NB4 (cell line): ENCODE measurements at regions not wholly inside any gene's neighbourhood (a gene's known extent, or its start where the extent isn't known, plus 50 kb on each side); places are given as distances from the start of the nearest gene placed in this dataset.

ENCODE experiments used
- MYC ChIP-seq: IDR thresholded peaks from 2 replicates; pipeline ENCODE4 v1.6.1; 2011; ENCODE audit warnings: low read depth, low read length
- POLR2A ChIP-seq: IDR thresholded peaks from 2 replicates; pipeline ENCODE4 v1.6.1; 2011; ENCODE audit warnings: mild to moderate bottlenecking; ENCODE audit not compliant: insufficient read length; ENCODE audit errors: extremely low read depth
- TF ChIP-seq, protein P1 (sequence below): IDR thresholded peaks from one replicate; pipeline ENCODE4 v1.5.1; 2012; ENCODE audit warnings: low read depth, low read length
- TF ChIP-seq, protein P2 (sequence below): IDR thresholded peaks from 2 replicates; pipeline ENCODE4 v1.6.1; 2011; ENCODE audit warnings: low read depth, low read length

DNA sequence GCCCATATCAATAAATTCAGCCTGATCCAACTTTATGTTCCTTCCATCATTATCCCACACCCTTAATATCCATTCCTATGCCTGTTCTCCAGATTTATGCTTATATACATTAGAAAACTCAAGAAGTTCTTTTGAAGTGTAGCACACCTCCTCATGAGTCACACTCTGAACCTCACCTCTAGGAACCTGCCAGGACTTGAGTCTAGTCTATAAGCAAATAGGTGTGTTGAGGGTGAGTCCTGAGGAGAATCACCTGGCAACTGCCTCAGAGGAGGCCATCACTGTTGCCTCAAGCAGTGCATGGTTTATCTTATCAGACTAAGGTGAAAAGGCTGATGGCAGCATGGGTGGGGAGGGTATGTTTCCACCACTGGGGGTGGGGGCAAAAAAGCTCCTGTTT, 496.7 kb downstream of the C6orf118 start:
- TF ChIP-seq, protein P1, sequence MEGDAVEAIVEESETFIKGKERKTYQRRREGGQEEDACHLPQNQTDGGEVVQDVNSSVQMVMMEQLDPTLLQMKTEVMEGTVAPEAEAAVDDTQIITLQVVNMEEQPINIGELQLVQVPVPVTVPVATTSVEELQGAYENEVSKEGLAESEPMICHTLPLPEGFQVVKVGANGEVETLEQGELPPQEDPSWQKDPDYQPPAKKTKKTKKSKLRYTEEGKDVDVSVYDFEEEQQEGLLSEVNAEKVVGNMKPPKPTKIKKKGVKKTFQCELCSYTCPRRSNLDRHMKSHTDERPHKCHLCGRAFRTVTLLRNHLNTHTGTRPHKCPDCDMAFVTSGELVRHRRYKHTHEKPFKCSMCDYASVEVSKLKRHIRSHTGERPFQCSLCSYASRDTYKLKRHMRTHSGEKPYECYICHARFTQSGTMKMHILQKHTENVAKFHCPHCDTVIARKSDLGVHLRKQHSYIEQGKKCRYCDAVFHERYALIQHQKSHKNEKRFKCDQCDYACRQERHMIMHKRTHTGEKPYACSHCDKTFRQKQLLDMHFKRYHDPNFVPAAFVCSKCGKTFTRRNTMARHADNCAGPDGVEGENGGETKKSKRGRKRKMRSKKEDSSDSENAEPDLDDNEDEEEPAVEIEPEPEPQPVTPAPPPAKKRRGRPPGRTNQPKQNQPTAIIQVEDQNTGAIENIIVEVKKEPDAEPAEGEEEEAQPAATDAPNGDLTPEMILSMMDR = no peak
- no peak for TF ChIP-seq POLR2A
- TF ChIP-seq MYC = no peak
- TF ChIP-seq, protein P2, sequence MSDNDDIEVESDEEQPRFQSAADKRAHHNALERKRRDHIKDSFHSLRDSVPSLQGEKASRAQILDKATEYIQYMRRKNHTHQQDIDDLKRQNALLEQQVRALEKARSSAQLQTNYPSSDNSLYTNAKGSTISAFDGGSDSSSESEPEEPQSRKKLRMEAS = no peak
